BLaER1 treated with 17β-estradiol and CSF1 and Interleukin-3, amounts not matched to agents 10 nM and 100 nM (cell line): ENCODE measurements at regions not wholly inside any gene's neighbourhood (a gene's known extent, or its start where the extent isn't known, plus 50 kb on each side); places are given as distances from the start of the nearest gene placed in this dataset.

Experiments used
- H3K27ac ChIP-seq, 11 experiments: shearing (Covaris generic); formaldehyde crosslinking; 2 replicates each; pipeline ENCODE4 v1.8.1; 2022
- H3K27me3 ChIP-seq, 11 experiments: shearing (Covaris generic); formaldehyde crosslinking; 2 replicates each; pipeline ENCODE4 v1.8.1; 2022
- H3K36me3 ChIP-seq, 11 experiments: shearing (Covaris generic); formaldehyde crosslinking; 2 replicates each; pipeline ENCODE4 v1.8.1; 2022
- H3K4me1 ChIP-seq, 10 experiments: shearing (Covaris generic); formaldehyde crosslinking; 2 replicates each; pipeline ENCODE4 v1.8.1; 2022
- H3K4me2 ChIP-seq, 11 experiments: shearing (Covaris generic); formaldehyde crosslinking; 2 replicates each; pipeline ENCODE4 v1.8.1; 2022
- H3K4me3 ChIP-seq, 10 experiments: shearing (Covaris generic); formaldehyde crosslinking; 2 replicates each; pipeline ENCODE4 v1.8.1; 2022
- H3K9ac ChIP-seq, 11 experiments: shearing (Covaris generic); formaldehyde crosslinking; 2 replicates each; pipeline ENCODE4 v1.8.1; 2022
- H3K9me3 ChIP-seq, 11 experiments: shearing (Covaris generic); formaldehyde crosslinking; replicated peaks in 1 of 11; 2 replicates each; pipeline ENCODE4 v1.8.1; 2022
- H4K20me1 ChIP-seq, 11 experiments: shearing (Covaris generic); formaldehyde crosslinking; 2 replicates each; pipeline ENCODE4 v1.8.1; 2022
- Cebpa-rat ChIP-seq, 11 experiments: shearing (Covaris generic); IDR thresholded peaks; 2 replicates each; pipeline ENCODE4 v1.8.1; 2022

GRCh38 chr13:108120856-108121255 is 94.5 kb downstream of the LIG4 start:
- H3K4me3 ChIP-seq: no peak overlapping the region
- H4K20me1 ChIP-seq: no peaks in the 10 kb centered on the region
- no peak overlapping the region for H3K27ac ChIP-seq
- no peaks in the 10 kb centered on the region for H3K9me3 ChIP-seq
- H3K9ac ChIP-seq: no peak overlapping the region
- H3K4me2 ChIP-seq: no peak overlapping the region
- H3K27me3 ChIP-seq: no peaks in the 10 kb centered on the region
- no peaks in the 10 kb centered on the region for H3K36me3 ChIP-seq
- no peaks in the 10 kb centered on the region for H3K4me1 ChIP-seq
- no peak for TF ChIP-seq Cebpa-rat (IDR thresholded peaks at IDR 0.05)

GRCh38 chr13:108120302-108120701 is 95.0 kb downstream of the LIG4 start:
- Histone ChIP-seq H3K27me3 (no peaks in the 10 kb centered on the region), H3K4me1 (no peaks in the 10 kb centered on the region), H3K27ac (no peak overlapping the region), H3K9ac (no peak overlapping the region), H3K4me3 (no peak overlapping the region), H3K9me3 (no peaks in the 10 kb centered on the region), H3K4me2 (no peak overlapping the region), H4K20me1 (no peaks in the 10 kb centered on the region), H3K36me3 (no peaks in the 10 kb centered on the region)
- TF ChIP-seq Cebpa-rat (IDR thresholded peaks at IDR 0.05): no peak

GRCh38 chr13:108115738-108116137 is 99.6 kb downstream of the LIG4 start:
- H4K20me1 ChIP-seq: no peaks in the 10 kb centered on the region
- no peak overlapping the region for H3K4me2 ChIP-seq
- no peak overlapping the region for H3K9ac ChIP-seq
- H3K27ac ChIP-seq: no peak overlapping the region
- no peak for TF ChIP-seq Cebpa-rat (IDR thresholded peaks at IDR 0.05)
- H3K4me3 ChIP-seq: no peak overlapping the region
- no peaks in the 10 kb centered on the region for H3K27me3 ChIP-seq
- no peaks in the 10 kb centered on the region for H3K4me1 ChIP-seq
- H3K9me3 ChIP-seq: no peaks in the 10 kb centered on the region
- no peaks in the 10 kb centered on the region for H3K36me3 ChIP-seq

- no peaks in the 10 kb centered on the region for H4K20me1 ChIP-seq
- no peaks in the 10 kb centered on the region for H3K36me3 ChIP-seq
- no peaks in the 10 kb centered on the region for H3K27me3 ChIP-seq
- no peak for TF ChIP-seq Cebpa-rat (IDR thresholded peaks at IDR 0.05)
- H3K4me1 ChIP-seq: no peaks in the 10 kb centered on the region
- no peaks in the 10 kb centered on the region for H3K9me3 ChIP-seq
- no peak overlapping the region for H3K4me3 ChIP-seq
- H3K4me2 ChIP-seq: no peak overlapping the region
- H3K9ac ChIP-seq: no peak overlapping the region
- H3K27ac ChIP-seq: no peak overlapping the region
These were observed 101.9 kb downstream of the LIG4 start for GRCh38 chr13:108113407-108113806.

GRCh38 chr13:108104736-108105135 is 110.6 kb downstream of the LIG4 start:
- no peaks in the 10 kb centered on the region for H3K9me3 ChIP-seq
- H3K4me2 ChIP-seq: no peak overlapping the region
- H3K36me3 ChIP-seq: no peaks in the 10 kb centered on the region
- no peak overlapping the region for H3K9ac ChIP-seq
- no peak overlapping the region for H3K27ac ChIP-seq
- H3K27me3 ChIP-seq: no peaks in the 10 kb centered on the region
- H4K20me1 ChIP-seq: no peaks in the 10 kb centered on the region
- no peak overlapping the region for H3K4me3 ChIP-seq
- H3K4me1 ChIP-seq: no peaks in the 10 kb centered on the region
- no peak for TF ChIP-seq Cebpa-rat (IDR thresholded peaks at IDR 0.05)

GRCh38 chr13:108102771-108103170 is 112.6 kb downstream of the LIG4 start:
- no peak overlapping the region for H3K9ac ChIP-seq
- TF ChIP-seq Cebpa-rat (IDR thresholded peaks at IDR 0.05): no peak
- H3K4me2 ChIP-seq: no peak overlapping the region
- H4K20me1 ChIP-seq: no peaks in the 10 kb centered on the region
- no peak overlapping the region for H3K4me3 ChIP-seq
- no peaks in the 10 kb centered on the region for H3K9me3 ChIP-seq
- H3K36me3 ChIP-seq: no peaks in the 10 kb centered on the region
- no peak overlapping the region for H3K27ac ChIP-seq
- no peaks in the 10 kb centered on the region for H3K4me1 ChIP-seq
- H3K27me3 ChIP-seq: no peaks in the 10 kb centered on the region

GRCh38 chr13:108096301-108096915 is 118.9 kb downstream of the LIG4 start:
- Histone ChIP-seq H3K4me3 (no peak overlapping the region), H3K36me3 (no peaks in the 10 kb centered on the region), H3K27me3 (no peaks in the 10 kb centered on the region), H3K27ac (no peak overlapping the region), H3K4me1 (no peaks in the 10 kb centered on the region), H3K9me3 (no peaks in the 10 kb centered on the region), H3K4me2 (no peak overlapping the region), H4K20me1 (no peaks in the 10 kb centered on the region), H3K9ac (no peak overlapping the region)
- no peak for TF ChIP-seq Cebpa-rat (IDR thresholded peaks at IDR 0.05)

- H3K27me3 ChIP-seq: no peaks in the 10 kb centered on the region
- no peaks in the 10 kb centered on the region for H4K20me1 ChIP-seq
- no peaks in the 10 kb centered on the region for H3K4me1 ChIP-seq
- no peaks in the 10 kb centered on the region for H3K36me3 ChIP-seq
- H3K4me2 ChIP-seq: no peak overlapping the region
- no peak overlapping the region for H3K4me3 ChIP-seq
- H3K27ac ChIP-seq: no peak overlapping the region
- TF ChIP-seq Cebpa-rat (IDR thresholded peaks at IDR 0.05): no peak
- no peaks in the 10 kb centered on the region for H3K9me3 ChIP-seq
- H3K9ac ChIP-seq: no peak overlapping the region
These were observed 120.3 kb downstream of the LIG4 start for GRCh38 chr13:108095036-108095435.

- Histone ChIP-seq H3K9ac (no peak overlapping the region), H3K9me3 (no peaks in the 10 kb centered on the region), H4K20me1 (no peaks in the 10 kb centered on the region), H3K4me3 (no peak overlapping the region), H3K4me2 (no peak overlapping the region), H3K27ac (no peak overlapping the region), H3K36me3 (no peaks in the 10 kb centered on the region), H3K4me1 (no peaks in the 10 kb centered on the region), H3K27me3 (no peaks in the 10 kb centered on the region)
- TF ChIP-seq Cebpa-rat (IDR thresholded peaks at IDR 0.05): no peak
These were observed 121.7 kb downstream of the LIG4 start for GRCh38 chr13:108093616-108094015.

GRCh38 chr13:108087810-108088209 is 127.5 kb downstream of the LIG4 start:
- Histone ChIP-seq H3K4me2 (no peak overlapping the region), H4K20me1 (no peaks in the 10 kb centered on the region), H3K4me3 (no peak overlapping the region), H3K27me3 (no peaks in the 10 kb centered on the region), H3K9ac (no peak overlapping the region), H3K9me3 (no peaks in the 10 kb centered on the region), H3K27ac (no peak overlapping the region), H3K4me1 (no peaks in the 10 kb centered on the region), H3K36me3 (no peaks in the 10 kb centered on the region)
- no peak for TF ChIP-seq Cebpa-rat (IDR thresholded peaks at IDR 0.05)
